ENCODE measurements at regions not wholly inside any gene's neighbourhood (a gene's known extent, or its start where the extent isn't known, plus 50 kb on each side); places are given as distances from the start of the nearest gene placed in this dataset.
"Not testable (repeated sequence)": the region's sequence is repeated elsewhere in the genome, so short reads cannot be mapped to it uniquely, and the experiment has no call there.

GRCh38 chr12:124218243-124218560 lies 76.7 kb upstream of the RFLNA start:
- H3K27ac ChIP-seq, result no peak overlapping the region
- intact Hi-C loops (cut with DNase I), result no loop called here
- peaks cover 12% of the 10 kb centered on the region for H3K9me3 ChIP-seq
- DNase-seq (no peak), ATAC-seq (no peak)
- peaks cover 8% of the 10 kb centered on the region for H3K4me1 ChIP-seq
- no peak for TF ChIP-seq CTCF (IDR thresholded peaks at IDR 0.05)
- no peak overlapping the region for H3K4me3 ChIP-seq
- no peaks in the 10 kb centered on the region for H3K27me3 ChIP-seq (ENCODE audit: low read depth)
- no peaks in the 10 kb centered on the region for H3K36me3 ChIP-seq

GRCh38 chr12:124218650-124219049 lies 76.2 kb upstream of the RFLNA start:
- H3K27me3 ChIP-seq (ENCODE audit: low read depth); H3K36me3 ChIP-seq; intact Hi-C loops (cut with DNase I); H3K4me1 ChIP-seq; H3K4me3 ChIP-seq; DNase-seq; H3K27ac ChIP-seq; ATAC-seq: not testable (repeated sequence)
- peaks cover 12% of the 10 kb centered on the region for H3K9me3 ChIP-seq

GRCh38 chr12:124222368-124223245 lies 72.3 kb upstream of the RFLNA start:
- no peak for ATAC-seq
- no peak for TF ChIP-seq CTCF (IDR thresholded peaks at IDR 0.05)
- Histone ChIP-seq H3K9me3 (no peaks in the 10 kb centered on the region), H3K4me1 (peaks cover 6% of the 10 kb centered on the region), H3K36me3 (no peaks in the 10 kb centered on the region), H3K27ac (no peak overlapping the region), H3K27me3 (ENCODE audit: low read depth) (no peaks in the 10 kb centered on the region), H3K4me3 (no peak overlapping the region)
- intact Hi-C loops (cut with DNase I), result no loop called here
- DNase-seq, result no peak

- H3K36me3 ChIP-seq; H3K27me3 ChIP-seq (ENCODE audit: low read depth); intact Hi-C loops (cut with DNase I): not testable (repeated sequence)
These were observed 71.2 kb upstream of the RFLNA start for GRCh38 chr12:124223733-124224138.

GRCh38 chr12:124224535-124225110 lies 70.3 kb upstream of the RFLNA start:
- H3K27me3 ChIP-seq (ENCODE audit: low read depth), result no peaks in the 10 kb centered on the region
- ATAC-seq (no peak), DNase-seq (no peak)
- no peak for TF ChIP-seq CTCF (IDR thresholded peaks at IDR 0.05)
- no peak overlapping the region for H3K4me3 ChIP-seq
- no peaks in the 10 kb centered on the region for H3K4me1 ChIP-seq
- H3K27ac ChIP-seq, result no peak overlapping the region
- no peaks in the 10 kb centered on the region for H3K36me3 ChIP-seq
- intact Hi-C loops (cut with DNase I), result no loop called here
- H3K9me3 ChIP-seq, result no peaks in the 10 kb centered on the region

More at GRCh38 chr12:124223733-124224138, 71.2 kb upstream of the RFLNA start:
- not testable (repeated sequence) for H3K4me3 ChIP-seq, H3K9me3 ChIP-seq, H3K27ac ChIP-seq, ATAC-seq, DNase-seq, H3K4me1 ChIP-seq

- no peak for ATAC-seq
These were observed 69.2 kb upstream of the RFLNA start for GRCh38 chr12:124225730-124226129.

More at GRCh38 chr12:124225730-124226129, 69.2 kb upstream of the RFLNA start:
- no peak for TF ChIP-seq CTCF (IDR thresholded peaks at IDR 0.05)
- DNase-seq, result no peak
- Histone ChIP-seq H3K27ac (no peak overlapping the region), H3K4me3 (no peak overlapping the region), H3K27me3 (ENCODE audit: low read depth) (no peaks in the 10 kb centered on the region), H3K4me1 (no peaks in the 10 kb centered on the region), H3K9me3 (no peaks in the 10 kb centered on the region), H3K36me3 (no peaks in the 10 kb centered on the region)
- intact Hi-C loops (cut with DNase I), result no loop called here

Measured in lower lobe of right lung (tissue), 2 donors.